ENCODE measurements at regions not wholly inside any gene's neighbourhood (a gene's known extent, or its start where the extent isn't known, plus 50 kb on each side); places are given as distances from the start of the nearest gene placed in this dataset.

DNA sequence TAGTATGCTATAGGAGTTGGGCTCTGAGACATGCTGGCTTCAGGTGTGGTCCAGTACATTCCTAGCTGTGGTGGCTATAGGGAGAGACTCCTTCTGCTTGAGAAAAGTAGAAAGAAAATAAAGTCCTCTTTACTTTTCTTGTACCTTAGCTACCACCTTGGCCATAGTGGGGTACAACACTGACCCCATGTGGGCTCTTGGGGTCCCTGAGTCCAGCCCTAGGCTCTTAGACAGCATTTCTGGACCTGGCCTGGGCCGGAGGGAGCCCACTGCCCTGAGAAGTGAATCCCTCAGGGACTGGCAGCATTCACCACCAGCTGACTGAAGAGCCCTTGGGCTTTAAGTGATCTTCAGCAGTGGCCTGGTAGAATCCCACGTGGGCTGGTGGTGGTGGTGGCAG is 143.1 kb downstream of the SYT10 start:
- TF ChIP-seq, protein P1, sequence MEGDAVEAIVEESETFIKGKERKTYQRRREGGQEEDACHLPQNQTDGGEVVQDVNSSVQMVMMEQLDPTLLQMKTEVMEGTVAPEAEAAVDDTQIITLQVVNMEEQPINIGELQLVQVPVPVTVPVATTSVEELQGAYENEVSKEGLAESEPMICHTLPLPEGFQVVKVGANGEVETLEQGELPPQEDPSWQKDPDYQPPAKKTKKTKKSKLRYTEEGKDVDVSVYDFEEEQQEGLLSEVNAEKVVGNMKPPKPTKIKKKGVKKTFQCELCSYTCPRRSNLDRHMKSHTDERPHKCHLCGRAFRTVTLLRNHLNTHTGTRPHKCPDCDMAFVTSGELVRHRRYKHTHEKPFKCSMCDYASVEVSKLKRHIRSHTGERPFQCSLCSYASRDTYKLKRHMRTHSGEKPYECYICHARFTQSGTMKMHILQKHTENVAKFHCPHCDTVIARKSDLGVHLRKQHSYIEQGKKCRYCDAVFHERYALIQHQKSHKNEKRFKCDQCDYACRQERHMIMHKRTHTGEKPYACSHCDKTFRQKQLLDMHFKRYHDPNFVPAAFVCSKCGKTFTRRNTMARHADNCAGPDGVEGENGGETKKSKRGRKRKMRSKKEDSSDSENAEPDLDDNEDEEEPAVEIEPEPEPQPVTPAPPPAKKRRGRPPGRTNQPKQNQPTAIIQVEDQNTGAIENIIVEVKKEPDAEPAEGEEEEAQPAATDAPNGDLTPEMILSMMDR (conservative IDR thresholded peaks at IDR 0.05; ENCODE audit: low read length): no peak
- no peak for TF ChIP-seq EZH2phosphoT487 (IDR thresholded peaks at IDR 0.05; ENCODE audit: borderline replicate concordance)

All from Loucy (cell line).